ENCODE measurements at regions not wholly inside any gene's neighbourhood (a gene's known extent, or its start where the extent isn't known, plus 50 kb on each side); places are given as distances from the start of the nearest gene placed in this dataset.

GRCh38 chr7:153457746-153458145 is 594.5 kb upstream of the DPP6 start:
- TF ChIP-seq CTCF (IDR thresholded peaks at IDR 0.05) (no peak), REST (IDR thresholded peaks at IDR 0.05; ENCODE audit: insufficient read depth in 1 of 2, low read depth in 2 of 2, low read length in 1 of 2) (no peak), POLR2AphosphoS5 (IDR thresholded peaks at IDR 0.05; ENCODE audit: low read depth, low read length) (no peak), TCF7L2 (IDR thresholded peaks at IDR 0.05; ENCODE audit: low read depth, low read length) (no peak)
